K562 (cell line): ENCODE measurements at regions not wholly inside any gene's neighbourhood (a gene's known extent, or its start where the extent isn't known, plus 50 kb on each side); places are given as distances from the start of the nearest gene placed in this dataset.

Experiments
- ATAC-seq: fragments of 200-7000 bp; cut with Tn5 transposase; 3 replicates; pipeline ENCODE4 v1.9.1; 2020; ENCODE audit warnings: moderate library complexity
- BruUV-seq: library from RNA; stranded (reverse); fragments of 400-500 nt; replicated peaks from 2 replicates; lab custom pipeline; 2021; lab: Mats Ljungman, UMichigan
- CTCF ChIA-PET: fragments of 300-600 bp; formaldehyde crosslinking; extraction: SDS; loops from one replicate; lab custom pipeline; 2021; ENCODE audit warnings: low intra/inter-chr PET ratio; lab: Yijun Ruan, JAX
- POLR2A ChIA-PET: fragments of 300-600, 350-650 bp; sonication (Branson Sonifier 250); formaldehyde crosslinking; extraction: SDS; loops from one replicate; lab custom pipeline; 2021; ENCODE audit warnings: antibody characterized with exemption, inconsistent platforms; lab: Yijun Ruan, JAX
- DNase-seq, 4 experiments: peaks; one replicate each; pipeline versions ENCODE4 v3.0.0 to v3.0.0-alpha.2; 2011 to 2018; ENCODE audit warnings: low spot score in 3 of 4, mixed read lengths in 3 of 4; ENCODE audit errors: extremely low read depth in 1 of 4
- FAIRE-seq: peaks from 2 replicates; lab custom pipeline; 2011; peaks lifted over from hg19 to GRCh38; lab: Jason Lieb, UNC
- H2AFZ ChIP-seq: 2 replicates; pipeline ENCODE4 v1.6.0; 2011; ENCODE audit warnings: low read depth, low read length, control low read depth, inconsistent platforms
- H3K27ac ChIP-seq: fragments of 200-600 bp; 3 replicates; pipeline ENCODE4 v1.8.0; 2011; ENCODE audit warnings: low read depth, mild to moderate bottlenecking, control low read depth, inconsistent platforms, low read length, moderate library complexity, mixed read lengths; ENCODE audit errors: extremely low read depth
- H3K27me3 ChIP-seq, 2 experiments: fragments of 300-600 bp in 1 of 2; 2 replicates in 1 of 2; 3 replicates in 1 of 2; pipeline versions ENCODE4 v1.6.0 to v1.8.0; 2011; ENCODE audit warnings: inconsistent platforms in 2 of 2, low read length in 2 of 2, mild to moderate bottlenecking in 1 of 2, mixed read lengths in 1 of 2, moderate library complexity in 1 of 2; ENCODE audit not compliant: control insufficient read depth in 2 of 2, insufficient read depth in 2 of 2
- H3K36me3 ChIP-seq: fragments of 300-600 bp; 3 replicates; pipeline ENCODE4 v1.8.0; 2011; ENCODE audit warnings: mild to moderate bottlenecking, low read length, inconsistent platforms; ENCODE audit not compliant: control insufficient read depth, insufficient read depth
- H3K4me1 ChIP-seq, 2 experiments: fragments of 200-600 bp in 1 of 2; replicated peaks in 1 of 2; 2 replicates in 1 of 2; 3 replicates in 1 of 2; pipeline versions ENCODE4 v1.5.1 to v1.8.0; 2011; ENCODE audit warnings: inconsistent platforms in 2 of 2, low read length in 2 of 2, mild to moderate bottlenecking in 1 of 2, mixed read lengths in 1 of 2, moderate library complexity in 1 of 2; ENCODE audit not compliant: control insufficient read depth in 2 of 2, insufficient read depth in 2 of 2
- H3K4me2 ChIP-seq: 2 replicates; pipeline ENCODE4 v1.6.1; 2011; ENCODE audit warnings: low read length, control low read depth, inconsistent platforms, mixed read lengths; ENCODE audit not compliant: insufficient read depth
- H3K4me3 ChIP-seq: fragments of 200-600 bp; sonication (generic), shearing (Covaris generic); 2 replicates; pipeline ENCODE4 v1.5.1; 2016; ENCODE audit warnings: control low read depth, inconsistent platforms
- H3K79me2 ChIP-seq: fragments of 200-600 bp; 3 replicates; pipeline ENCODE4 v1.8.0; 2011; ENCODE audit warnings: low read length, inconsistent platforms; ENCODE audit not compliant: control insufficient read depth, insufficient read depth
- H3K9ac ChIP-seq, 2 experiments: 2 replicates each; pipeline versions ENCODE4 v1.6.0 to v1.6.1; 2011; ENCODE audit warnings: low read depth in 2 of 2, low read length in 2 of 2, control low read depth in 1 of 2, inconsistent platforms in 1 of 2, mild to moderate bottlenecking in 1 of 2, mixed read lengths in 1 of 2; ENCODE audit not compliant: insufficient read depth in 1 of 2
- H3K9me1 ChIP-seq: one replicate; pipeline ENCODE4 v1.6.0; 2011; ENCODE audit warnings: inconsistent platforms, mild to moderate bottlenecking, low read length, moderate library complexity; ENCODE audit not compliant: control insufficient read depth, insufficient read depth
- H3K9me3 ChIP-seq: replicated peaks from 2 replicates; pipeline ENCODE4 v1.5.1; 2011; ENCODE audit warnings: low read depth, low read length, inconsistent platforms; ENCODE audit not compliant: control insufficient read depth, insufficient read depth
- H4K20me1 ChIP-seq: replicated peaks from 2 replicates; pipeline ENCODE4 v1.6.1; 2011; ENCODE audit warnings: low read length, inconsistent platforms, mixed read lengths; ENCODE audit not compliant: control insufficient read depth, insufficient read depth
- COPS2 ChIP-seq: fragments of 450-650 bp; conservative IDR thresholded peaks from 2 replicates; pipeline ENCODE4 v1.6.1; 2016; ENCODE audit warnings: mild to moderate bottlenecking, moderate library complexity
- ETV5 ChIP-seq: sonication (generic); formaldehyde crosslinking; IDR thresholded peaks from 2 replicates; pipeline ENCODE4 v1.4.0; 2020; ENCODE audit warnings: low read depth, mild to moderate bottlenecking, missing genetic modification reagents
- NR3C1 ChIP-seq: sonication (generic); formaldehyde crosslinking; IDR thresholded peaks from 2 replicates; pipeline ENCODE4 v1.8.1; 2022; ENCODE audit warnings: missing genetic modification reagents
- STAT5B ChIP-seq: fragments of 250-450 bp; sonication (Bioruptor Pico); IDR thresholded peaks from 2 replicates; pipeline ENCODE4 v1.8.0; 2021; ENCODE audit warnings: mild to moderate bottlenecking, inconsistent platforms
- ZKSCAN8 ChIP-seq: fragments of 200-800 bp; sonication (Bioruptor generic); IDR thresholded peaks from 2 replicates; pipeline ENCODE4 v1.6.1; 2016; ENCODE audit warnings: missing genetic modification characterization, missing compliant biosample characterization
- ZNF551 ChIP-seq: fragments of 250-450 bp; sonication (Bioruptor Pico); IDR thresholded peaks from 2 replicates; pipeline ENCODE4 v1.5.0; 2021; ENCODE audit warnings: mild to moderate bottlenecking, moderate library complexity
- WGBS: fragments of 100-300 bp; shearing (Covaris generic); methylation state at CpG from one replicate; pipeline ENCODE4 v1.1.6; 2016; ENCODE audit warnings: low coverage, mixed read lengths; ENCODE audit not compliant: insufficient coverage; ENCODE audit errors: missing lambda C conversion rate; 5-methylcytosine and 5-hydroxymethylcytosine counted together
- in situ Hi-C: fragments of 300-500 bp; cut with MboI; formaldehyde crosslinking; loops from 4 replicates; pipeline ENCODE4 v1.15.0; 2018; ENCODE audit warnings: inconsistent platforms, mixed read lengths
- intact Hi-C: fragments of 100-400 bp; cut with micrococcal nuclease; formaldehyde crosslinking; loops from 2 replicates; pipeline ENCODE4 v1.14.2; 2022
- TF ChIP-seq, protein P1 (sequence below), 2 experiments: fragments of 450-650 bp in 1 of 2; sonication (generic) in 1 of 2; formaldehyde crosslinking in 1 of 2; IDR thresholded peaks in 1 of 2; conservative IDR thresholded peaks in 1 of 2; 2 replicates each; pipeline versions ENCODE4 v1.6.1 to v1.8.1; 2016 to 2023; ENCODE audit warnings: mild to moderate bottlenecking in 2 of 2, moderate library complexity in 2 of 2, inconsistent platforms in 1 of 2, missing genetic modification reagents in 1 of 2

DNA sequence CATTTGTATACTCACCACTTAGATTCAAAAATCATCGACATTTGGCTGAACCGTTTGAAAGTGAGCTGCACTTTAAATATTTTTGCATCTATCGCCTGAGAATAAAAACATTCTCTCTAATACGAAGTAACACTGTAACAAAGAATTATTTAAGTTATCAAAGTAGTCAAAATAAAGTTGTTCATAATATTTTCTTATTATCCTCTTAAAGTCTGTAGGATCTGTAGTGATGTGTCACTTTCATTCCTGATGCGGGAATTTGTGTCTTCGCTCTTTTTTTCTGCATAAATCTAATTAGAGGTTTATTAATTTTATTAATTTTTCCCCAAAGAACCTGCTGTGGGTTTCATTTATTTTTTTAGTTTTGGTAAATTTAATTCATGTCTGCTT, 74.8 kb downstream of the ETS2 start:
- ATAC-seq = no peak
- Histone ChIP-seq H3K4me3 (no peak overlapping the region), H3K36me3 (no peaks in the 10 kb centered on the region), H3K9ac (no peak overlapping the region), H3K4me2 (no peak overlapping the region), H3K27me3 (peaks cover 0 to 7% of the 10 kb centered on the region in 2 experiments; a peak in 2 of 5 replicates), H3K9me1 (no peaks in the 10 kb centered on the region), H3K9me3 (no peaks in the 10 kb centered on the region), H4K20me1 (no peaks in the 10 kb centered on the region), H3K4me1 (no peaks in the 10 kb centered on the region), H2AFZ (no peak overlapping the region), H3K79me2 (no peaks in the 10 kb centered on the region), H3K27ac (no peak overlapping the region)
- no peak for FAIRE-seq
- intact Hi-C loops (no loop called here), in situ Hi-C loops (no loop called here)
- CTCF ChIA-PET = no interaction called here
- DNase-seq = no peak
- no TSS peak for BruUV-seq
- TF ChIP-seq STAT5B (CRISPR knock-in tag) = no peak
- TF ChIP-seq ZKSCAN8 (CRISPR knock-in tag) = no peak
- TF ChIP-seq NR3C1 (CRISPR knock-in tag) = no peak
- no peak for TF ChIP-seq ETV5 (CRISPR knock-in tag)
- TF ChIP-seq COPS2 = no peak
- WGBS = 4% methylated on average over 6 of the region's 6 CpGs
- POLR2A ChIA-PET = no interaction called here

DNA sequence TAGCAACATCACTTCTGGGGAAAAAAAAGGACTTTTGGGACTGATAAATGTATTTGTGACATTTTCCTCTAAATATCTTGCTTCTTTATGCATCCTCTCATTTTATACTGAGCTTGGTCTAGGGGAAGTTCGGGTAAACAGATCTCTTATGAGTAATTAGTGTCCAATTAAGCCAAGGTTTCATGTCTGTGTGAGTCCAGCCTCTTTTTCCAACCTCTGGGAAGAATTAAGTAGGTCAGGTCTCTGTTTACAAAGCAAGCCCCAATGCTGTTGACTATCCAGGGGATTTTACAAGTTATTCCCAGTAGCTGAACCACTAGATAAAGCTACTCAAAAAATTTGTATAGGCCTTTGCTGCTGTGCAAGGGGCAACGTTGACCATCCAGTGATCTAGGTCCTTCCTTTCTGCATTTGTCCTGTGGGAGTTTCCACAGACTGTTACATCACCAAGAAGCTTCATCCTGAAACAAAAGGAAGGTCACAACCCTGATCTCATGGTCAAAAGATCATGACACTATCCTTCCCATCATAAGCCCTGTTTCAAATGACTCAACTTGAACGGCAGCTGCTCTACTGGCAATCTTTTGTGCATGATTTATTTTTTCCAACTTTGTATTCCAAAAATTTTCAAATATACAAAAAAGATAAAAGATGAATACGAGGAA, 74.3 kb downstream of the ETS2 start:
- FAIRE-seq (no peak), ATAC-seq (no peak), DNase-seq (no peak)
- Histone ChIP-seq H3K4me3 (no peak overlapping the region), H4K20me1 (no peaks in the 10 kb centered on the region), H3K9ac (no peak overlapping the region), H3K27ac (no peak overlapping the region), H3K9me3 (no peaks in the 10 kb centered on the region), H2AFZ (no peak overlapping the region), H3K4me1 (no peaks in the 10 kb centered on the region), H3K9me1 (no peaks in the 10 kb centered on the region), H3K36me3 (no peaks in the 10 kb centered on the region), H3K79me2 (no peaks in the 10 kb centered on the region), H3K4me2 (no peak overlapping the region), H3K27me3 (peaks cover 0 to 9% of the 10 kb centered on the region in 2 experiments; a peak in 2 of 5 replicates)
- no peak for TF ChIP-seq ZNF551 (CRISPR knock-in tag)
- TF ChIP-seq, protein P1, sequence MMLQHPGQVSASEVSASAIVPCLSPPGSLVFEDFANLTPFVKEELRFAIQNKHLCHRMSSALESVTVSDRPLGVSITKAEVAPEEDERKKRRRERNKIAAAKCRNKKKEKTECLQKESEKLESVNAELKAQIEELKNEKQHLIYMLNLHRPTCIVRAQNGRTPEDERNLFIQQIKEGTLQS (IDR thresholded peaks at IDR 0.05) = peak; percentile 57
- TF ChIP-seq, protein P1 (CRISPR knock-in tag; conservative IDR thresholded peaks at IDR 0.05) = no peak
- ChIA-PET POLR2A (interaction anchor here (0.8 to 1.9 kb wide), 2 partner anchors 9 to 10 kb away, joined by 3 to 5 read pairs; no protein-coding TSS in a partner anchor), CTCF (no interaction called here)
- 1% methylated on average over 4 of the region's 4 CpGs for WGBS
- in situ Hi-C loops (no loop called here), intact Hi-C loops (no loop called here)
- no TSS peak for BruUV-seq
